H1 (cell line): ENCODE measurements at regions not wholly inside any gene's neighbourhood (a gene's known extent, or its start where the extent isn't known, plus 50 kb on each side); places are given as distances from the start of the nearest gene placed in this dataset.

Source experiments
- CTCF ChIP-seq, 3 experiments: IDR thresholded peaks; 1 replicate in 2 of 3; 2 replicates in 1 of 3; pipeline versions ENCODE4 v1.5.1 to v1.6.1; 2011; ENCODE audit warnings: low read length in 3 of 3, mild to moderate bottlenecking in 3 of 3, inconsistent platforms in 2 of 3, low read depth in 1 of 3, moderate library complexity in 1 of 3; ENCODE audit not compliant: insufficient read depth in 1 of 3; ENCODE audit errors: control extremely low read depth in 1 of 3
- EP300 ChIP-seq, 2 experiments: IDR thresholded peaks; 1 replicate in 1 of 2; 2 replicates in 1 of 2; pipeline ENCODE4 v1.6.1; 2011 to 2012; ENCODE audit warnings: low read depth in 2 of 2, low read length in 2 of 2, mild to moderate bottlenecking in 2 of 2, borderline replicate concordance in 1 of 2, inconsistent platforms in 1 of 2, moderate library complexity in 1 of 2
- EZH2 ChIP-seq: fragments of 200-600 bp; sonication (generic); IDR thresholded peaks from 2 replicates; pipeline ENCODE4 v1.7.1; 2012; ENCODE audit warnings: low read depth, mild to moderate bottlenecking, moderate library complexity, low read length, inconsistent platforms; ENCODE audit not compliant: severe bottlenecking
- JUN ChIP-seq: IDR thresholded peaks from 2 replicates; pipeline ENCODE4 v1.6.1; 2011; ENCODE audit warnings: low read depth, mild to moderate bottlenecking, improper control_type of control experiment, low read length
- SIN3A ChIP-seq, 2 experiments: IDR thresholded peaks in 1 of 2; conservative IDR thresholded peaks in 1 of 2; 2 replicates each; pipeline ENCODE4 v1.6.1; 2011 to 2012; ENCODE audit warnings: low read length in 2 of 2, improper control_type of control experiment in 1 of 2, low read depth in 1 of 2, mild to moderate bottlenecking in 1 of 2
- SP2 ChIP-seq: IDR thresholded peaks from 2 replicates; pipeline ENCODE4 v1.6.1; 2012; ENCODE audit warnings: mild to moderate bottlenecking, low read length, inconsistent platforms
- TAF1 ChIP-seq: IDR thresholded peaks from 2 replicates; pipeline ENCODE4 v1.6.1; 2011; ENCODE audit warnings: mild to moderate bottlenecking, low read depth, low read length
- TEAD4 ChIP-seq: IDR thresholded peaks from 2 replicates; pipeline ENCODE4 v1.6.1; 2012; ENCODE audit warnings: low read depth, low read length, inconsistent platforms, mixed read lengths

GRCh38 chr10:118181021-118181420, 134.3 kb upstream of the RAB11FIP2 start:
- no peak for TF ChIP-seq TEAD4
- TF ChIP-seq CTCF (IDR thresholded peaks at IDR 0.05; ENCODE audit: control extremely low read depth in 1 of 3, insufficient read depth in 1 of 3, low read depth in 1 of 3, low read length in 3 of 3), result no peak
- TF ChIP-seq SIN3A (conservative IDR thresholded peaks at IDR 0.05 in 1 of 2, IDR thresholded peaks at IDR 0.05 in 1 of 2; ENCODE audit: low read depth in 1 of 2, low read length in 2 of 2), result no peak
- TF ChIP-seq EP300 (IDR thresholded peaks at IDR 0.05; ENCODE audit: borderline replicate concordance in 1 of 2, low read depth in 2 of 2, low read length in 2 of 2), result no peak
- TF ChIP-seq TAF1, result no peak
- no peak for TF ChIP-seq SP2
- TF ChIP-seq JUN, result no peak
- no peak for TF ChIP-seq EZH2
